BE2C (cell line): ENCODE measurements at regions not wholly inside any gene's neighbourhood (a gene's known extent, or its start where the extent isn't known, plus 50 kb on each side); places are given as distances from the start of the nearest gene placed in this dataset.

Experiments
- DNase-seq: peaks from one replicate; pipeline ENCODE4 v3.0.0-alpha.2; 2020
- H3K27me3 ChIP-seq: fragments of 250-450 bp; sonication (Bioruptor Pico); 2 replicates; pipeline ENCODE4 v1.5.1; 2020; ENCODE audit warnings: mild to moderate bottlenecking
- H3K36me3 ChIP-seq: fragments of 250-450 bp; sonication (Bioruptor Pico); 2 replicates; pipeline ENCODE4 v1.5.1; 2020; ENCODE audit warnings: mild to moderate bottlenecking
- H3K4me1 ChIP-seq: fragments of 250-450 bp; sonication (Bioruptor Pico); 2 replicates; pipeline ENCODE4 v1.5.1; 2020
- H3K4me3 ChIP-seq: 2 replicates; pipeline ENCODE4 v1.5.1; 2011; ENCODE audit warnings: low read depth, low read length
- H3K9me3 ChIP-seq: fragments of 250-450 bp; sonication (Bioruptor Pico); 2 replicates; pipeline ENCODE4 v1.5.1; 2020
- TF ChIP-seq, protein P1 (sequence below): IDR thresholded peaks from 2 replicates; pipeline ENCODE4 v1.5.1; 2012; ENCODE audit warnings: mild to moderate bottlenecking, low read depth, low read length

- TF ChIP-seq, protein P1, sequence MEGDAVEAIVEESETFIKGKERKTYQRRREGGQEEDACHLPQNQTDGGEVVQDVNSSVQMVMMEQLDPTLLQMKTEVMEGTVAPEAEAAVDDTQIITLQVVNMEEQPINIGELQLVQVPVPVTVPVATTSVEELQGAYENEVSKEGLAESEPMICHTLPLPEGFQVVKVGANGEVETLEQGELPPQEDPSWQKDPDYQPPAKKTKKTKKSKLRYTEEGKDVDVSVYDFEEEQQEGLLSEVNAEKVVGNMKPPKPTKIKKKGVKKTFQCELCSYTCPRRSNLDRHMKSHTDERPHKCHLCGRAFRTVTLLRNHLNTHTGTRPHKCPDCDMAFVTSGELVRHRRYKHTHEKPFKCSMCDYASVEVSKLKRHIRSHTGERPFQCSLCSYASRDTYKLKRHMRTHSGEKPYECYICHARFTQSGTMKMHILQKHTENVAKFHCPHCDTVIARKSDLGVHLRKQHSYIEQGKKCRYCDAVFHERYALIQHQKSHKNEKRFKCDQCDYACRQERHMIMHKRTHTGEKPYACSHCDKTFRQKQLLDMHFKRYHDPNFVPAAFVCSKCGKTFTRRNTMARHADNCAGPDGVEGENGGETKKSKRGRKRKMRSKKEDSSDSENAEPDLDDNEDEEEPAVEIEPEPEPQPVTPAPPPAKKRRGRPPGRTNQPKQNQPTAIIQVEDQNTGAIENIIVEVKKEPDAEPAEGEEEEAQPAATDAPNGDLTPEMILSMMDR = no peak
- no peak for DNase-seq
- H3K9me3 ChIP-seq = no peaks in the 10 kb centered on the region
- no peaks in the 10 kb centered on the region for H3K36me3 ChIP-seq
- no peaks in the 10 kb centered on the region for H3K27me3 ChIP-seq
- no peaks in the 10 kb centered on the region for H3K4me1 ChIP-seq
- H3K4me3 ChIP-seq = no peak overlapping the region
These were observed 72.8 kb upstream of the MTPN start for GRCh38 chr7:136049818-136050461.

GRCh38 chr7:136049117-136049516, 72.0 kb upstream of the MTPN start:
- no peaks in the 10 kb centered on the region for H3K4me1 ChIP-seq
- TF ChIP-seq, protein P1 = no peak
- H3K36me3 ChIP-seq = no peaks in the 10 kb centered on the region
- H3K9me3 ChIP-seq = no peaks in the 10 kb centered on the region
- no peak overlapping the region for H3K4me3 ChIP-seq
- DNase-seq = no peak
- H3K27me3 ChIP-seq = no peaks in the 10 kb centered on the region

- no peak overlapping the region for H3K4me3 ChIP-seq
- no peaks in the 10 kb centered on the region for H3K36me3 ChIP-seq
- no peaks in the 10 kb centered on the region for H3K9me3 ChIP-seq
- no peaks in the 10 kb centered on the region for H3K4me1 ChIP-seq
- DNase-seq = no peak
- H3K27me3 ChIP-seq = no peaks in the 10 kb centered on the region
- TF ChIP-seq, protein P1 = no peak
These were observed 69.4 kb upstream of the MTPN start for GRCh38 chr7:136046548-136046947.

GRCh38 chr7:136045992-136046391, 68.8 kb upstream of the MTPN start:
- TF ChIP-seq, protein P1 = no peak
- H3K4me1 ChIP-seq = no peaks in the 10 kb centered on the region
- H3K4me3 ChIP-seq = no peak overlapping the region
- no peaks in the 10 kb centered on the region for H3K36me3 ChIP-seq
- no peaks in the 10 kb centered on the region for H3K27me3 ChIP-seq
- DNase-seq = no peak
- no peaks in the 10 kb centered on the region for H3K9me3 ChIP-seq

- DNase-seq = no peak
- TF ChIP-seq, protein P1 = no peak
- Histone ChIP-seq H3K9me3 (no peaks in the 10 kb centered on the region), H3K4me1 (no peaks in the 10 kb centered on the region), H3K4me3 (no peak overlapping the region), H3K36me3 (no peaks in the 10 kb centered on the region), H3K27me3 (no peaks in the 10 kb centered on the region)
These were observed 68.0 kb upstream of the MTPN start for GRCh38 chr7:136045181-136045580.

DNA sequence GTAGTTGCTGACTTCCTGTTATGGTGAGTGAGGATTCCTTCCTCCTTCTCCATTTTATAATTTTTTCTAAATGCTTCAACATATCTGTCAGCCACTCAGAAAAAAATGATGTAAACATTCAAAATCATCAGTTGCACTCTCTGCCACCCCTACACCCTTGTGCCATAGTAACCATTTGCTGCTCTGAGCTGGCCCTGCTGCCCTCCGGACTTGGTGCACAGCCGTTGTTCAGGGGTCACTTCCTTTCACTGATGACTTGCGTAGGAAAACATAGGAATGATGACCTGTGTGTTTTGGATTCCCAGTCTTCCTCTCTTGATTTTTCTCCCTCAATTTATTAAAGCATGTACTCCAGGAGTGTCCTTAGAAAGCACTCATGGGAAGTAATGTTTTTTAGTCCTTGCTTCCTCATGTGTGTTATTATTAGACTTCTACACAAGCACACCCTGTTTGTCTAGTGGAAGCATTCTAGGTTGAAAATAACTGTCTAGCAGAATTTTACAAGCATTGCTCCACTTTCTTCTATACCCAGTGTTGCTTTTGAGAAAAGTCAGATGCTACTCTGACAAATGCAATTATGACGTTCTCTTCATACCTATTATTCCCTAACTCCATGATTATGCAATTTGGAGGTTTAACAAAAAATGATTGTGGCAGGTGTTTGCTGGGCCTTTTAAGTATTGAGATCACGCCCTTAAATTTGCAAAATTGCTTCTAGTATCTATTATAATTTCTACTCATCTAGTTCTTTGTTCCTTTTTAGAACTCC, 62.6 kb upstream of the MTPN start:
- no peaks in the 10 kb centered on the region for H3K36me3 ChIP-seq
- no peaks in the 10 kb centered on the region for H3K9me3 ChIP-seq
- DNase-seq = no peak
- TF ChIP-seq, protein P1 = no peak
- H3K4me1 ChIP-seq = no peaks in the 10 kb centered on the region
- no peaks in the 10 kb centered on the region for H3K27me3 ChIP-seq
- no peak overlapping the region for H3K4me3 ChIP-seq
